H1 (cell line): ENCODE measurements at regions not wholly inside any gene's neighbourhood (a gene's known extent, or its start where the extent isn't known, plus 50 kb on each side); places are given as distances from the start of the nearest gene placed in this dataset.

Experiments used
- BRCA1 ChIP-seq: IDR thresholded peaks from 2 replicates; pipeline ENCODE4 v1.6.1; 2012; ENCODE audit warnings: low read depth, low read length, improper control_type of control experiment
- CBX5 ChIP-seq: fragments of 300-800, 300-1000 bp; sonication (generic); IDR thresholded peaks from 2 replicates; pipeline ENCODE4 v1.7.1; 2016; ENCODE audit warnings: antibody characterized with exemption, low read length, low read depth
- CHD7 ChIP-seq: fragments of 300-600 bp; sonication (generic); IDR thresholded peaks from 2 replicates; pipeline ENCODE4 v1.7.1; 2012; ENCODE audit warnings: low read length, moderate library complexity, mild to moderate bottlenecking, inconsistent platforms; ENCODE audit not compliant: insufficient replicate concordance
- CTBP2 ChIP-seq: IDR thresholded peaks from 2 replicates; pipeline ENCODE4 v1.7.0; 2011; ENCODE audit warnings: borderline replicate concordance, mild to moderate bottlenecking, moderate library complexity, mixed read lengths, low read length; ENCODE audit not compliant: insufficient read depth, insufficient read length
- EP300 ChIP-seq, 2 experiments: IDR thresholded peaks; 1 replicate in 1 of 2; 2 replicates in 1 of 2; pipeline ENCODE4 v1.6.1; 2011 to 2012; ENCODE audit warnings: low read depth in 2 of 2, low read length in 2 of 2, mild to moderate bottlenecking in 2 of 2, borderline replicate concordance in 1 of 2, inconsistent platforms in 1 of 2, moderate library complexity in 1 of 2
- KDM1A ChIP-seq: fragments of 200-600, 300-600 bp; sonication (generic); IDR thresholded peaks from 2 replicates; pipeline ENCODE4 v1.7.1; 2016; ENCODE audit warnings: mild to moderate bottlenecking, low read length, borderline replicate concordance
- MAFK ChIP-seq: IDR thresholded peaks from 2 replicates; pipeline ENCODE4 v1.6.1; 2012; ENCODE audit warnings: low read depth, mild to moderate bottlenecking, improper control_type of control experiment, low read length
- POU5F1 ChIP-seq: IDR thresholded peaks from 2 replicates; pipeline ENCODE4 v1.6.1; 2011; ENCODE audit warnings: low read depth, mild to moderate bottlenecking, low read length, moderate library complexity
- SIRT6 ChIP-seq: IDR thresholded peaks from one replicate; pipeline ENCODE4 v1.7.1; 2012; ENCODE audit warnings: low read length, inconsistent platforms
- TAF1 ChIP-seq: IDR thresholded peaks from 2 replicates; pipeline ENCODE4 v1.6.1; 2011; ENCODE audit warnings: mild to moderate bottlenecking, low read depth, low read length
- USF2 ChIP-seq: IDR thresholded peaks from 2 replicates; pipeline ENCODE4 v1.6.1; 2011; ENCODE audit warnings: low read length, improper control_type of control experiment

- TF ChIP-seq CHD7 (no peak), SIRT6 (no peak), EP300 (IDR thresholded peaks at IDR 0.05; ENCODE audit: borderline replicate concordance in 1 of 2, low read depth in 2 of 2, low read length in 2 of 2) (no peak), MAFK (no peak), BRCA1 (no peak), CBX5 (no peak), USF2 (no peak), TAF1 (no peak), CTBP2 (no peak), KDM1A (no peak), POU5F1 (no peak)
Observed at GRCh38 chr4:138507522-138507921, 265.4 kb upstream of the SLC7A11 start (continued).
